ENCODE measurements at regions not wholly inside any gene's neighbourhood (a gene's known extent, or its start where the extent isn't known, plus 50 kb on each side); places are given as distances from the start of the nearest gene placed in this dataset.
A peak's percentile ranks its signal among the peaks of the same experiment; 100 is the strongest.

- H3K4me1 ChIP-seq = no peaks in the 10 kb centered on the region
- TF ChIP-seq POLR2AphosphoS5 (IDR thresholded peaks at IDR 0.05) (no peak), POLR2A (IDR thresholded peaks at IDR 0.05) (no peak), CTCF (IDR thresholded peaks at IDR 0.05) (no peak)
- intact Hi-C loops (cut with DNase I; ENCODE audit: low total_unique reads) = no loop called here
Observed at GRCh38 chr9:89749500-89750116, 144.8 kb downstream of the GADD45G start.

GRCh38 chr9:89750117-89750791 is 145.4 kb downstream of the GADD45G start:
- DNase-seq (ENCODE audit: low spot score in 2 of 2) = no peak
- Histone ChIP-seq H3K27me3 (peaks cover 0 to 16% of the 10 kb centered on the region in 2 donors), H3K9me3 (no peaks in the 10 kb centered on the region), H3K36me3 (no peaks in the 10 kb centered on the region), H3K27ac (peak overlapping the region in 1 of 2 donors; percentile 48), H3K4me1 (no peaks in the 10 kb centered on the region), H3K4me3 (no peak overlapping the region)
- intact Hi-C loops (cut with DNase I; ENCODE audit: low total_unique reads) = no loop called here
- TF ChIP-seq CTCF (IDR thresholded peaks at IDR 0.05) (no peak), POLR2A (IDR thresholded peaks at IDR 0.05) (no peak), POLR2AphosphoS5 (IDR thresholded peaks at IDR 0.05) (no peak)

More at GRCh38 chr9:89749500-89750116, 144.8 kb downstream of the GADD45G start:
- H3K27me3 ChIP-seq = peaks cover 0 to 16% of the 10 kb centered on the region in 2 donors
- no peak overlapping the region for H3K4me3 ChIP-seq
- peak overlapping the region in 1 of 2 donors; percentile 48 for H3K27ac ChIP-seq
- H3K9me3 ChIP-seq = peaks cover 0 to 6% of the 10 kb centered on the region in 2 donors
- no peaks in the 10 kb centered on the region for H3K36me3 ChIP-seq
- no peak for DNase-seq (ENCODE audit: low spot score in 2 of 2)

DNA sequence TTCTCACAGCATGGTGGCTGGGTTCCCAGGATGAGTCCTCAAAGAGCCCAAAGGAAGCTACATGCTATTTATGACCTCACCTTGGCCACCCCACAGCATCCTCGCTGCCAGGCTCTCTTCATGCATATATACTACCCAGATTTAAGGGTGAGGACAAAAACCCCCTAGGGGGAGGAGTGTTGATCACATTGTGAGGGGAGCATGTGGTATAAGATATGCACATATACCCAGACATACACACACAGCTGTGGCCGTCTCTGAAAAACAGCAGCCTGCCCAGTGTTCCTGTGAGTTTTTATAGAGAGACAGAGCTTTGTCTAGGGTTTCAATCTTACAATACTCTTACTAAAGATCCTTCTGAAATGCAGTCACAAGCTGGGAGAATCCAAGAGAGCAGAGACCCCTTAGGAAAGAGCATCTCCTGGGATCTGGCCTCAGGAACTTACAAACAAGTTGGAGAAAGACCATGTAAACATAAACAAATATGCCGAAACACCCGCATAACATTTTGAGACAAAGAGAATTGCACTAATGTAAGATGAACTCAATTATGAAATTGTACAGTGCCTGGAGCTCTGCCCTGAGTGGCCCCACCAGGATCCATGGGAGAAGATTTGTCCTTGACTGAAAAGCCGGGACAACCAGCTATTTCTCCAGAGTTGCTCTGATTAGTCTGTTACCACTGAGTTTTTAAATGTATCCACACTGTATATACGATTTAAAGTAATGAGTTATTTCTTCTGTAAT is 146.4 kb downstream of the GADD45G start:
- H3K4me1 ChIP-seq = peaks cover 0 to under 1% of the 10 kb centered on the region in 2 donors
- DNase-seq (ENCODE audit: low spot score in 2 of 2) = no peak
- intact Hi-C loops (cut with DNase I; ENCODE audit: low total_unique reads) = no loop called here
- peaks cover 0 to 16% of the 10 kb centered on the region in 2 donors for H3K27me3 ChIP-seq
- no peak overlapping the region for H3K27ac ChIP-seq
- H3K4me3 ChIP-seq = no peak overlapping the region
- H3K36me3 ChIP-seq = no peaks in the 10 kb centered on the region
- TF ChIP-seq POLR2AphosphoS5 (IDR thresholded peaks at IDR 0.05) = no peak
- TF ChIP-seq POLR2A (IDR thresholded peaks at IDR 0.05) = no peak
- TF ChIP-seq CTCF (IDR thresholded peaks at IDR 0.05) = no peak
- H3K9me3 ChIP-seq = no peaks in the 10 kb centered on the region

DNA sequence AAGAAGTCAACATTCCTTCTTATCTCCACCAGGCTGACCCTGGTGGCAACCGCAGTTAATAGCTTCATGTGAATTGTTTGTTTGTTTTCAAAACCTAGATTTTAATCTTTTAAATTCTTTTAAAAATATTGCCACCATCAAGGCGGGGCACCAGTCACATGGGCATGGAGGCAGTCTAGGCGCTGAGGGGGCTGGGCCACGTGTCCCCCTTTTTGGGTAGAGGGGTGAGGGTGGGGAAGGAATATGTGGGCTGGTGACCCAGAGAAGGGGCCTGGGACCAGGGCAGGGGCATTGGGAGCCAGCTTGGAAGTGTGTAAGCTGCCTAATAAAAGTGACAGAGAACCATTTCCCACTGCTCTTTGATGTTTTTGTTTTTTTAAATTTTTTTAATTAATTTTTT is 147.3 kb downstream of the GADD45G start:
- TF ChIP-seq POLR2AphosphoS5 (IDR thresholded peaks at IDR 0.05) (no peak), POLR2A (IDR thresholded peaks at IDR 0.05) (no peak), CTCF (IDR thresholded peaks at IDR 0.05) (no peak)
- intact Hi-C loops (cut with DNase I; ENCODE audit: low total_unique reads) = no loop called here
- no peak for DNase-seq (ENCODE audit: low spot score in 2 of 2)
- no peaks in the 10 kb centered on the region for H3K9me3 ChIP-seq
- H3K4me3 ChIP-seq = no peak overlapping the region
- peaks cover 3 to 7% of the 10 kb centered on the region in 2 donors for H3K4me1 ChIP-seq
- H3K36me3 ChIP-seq = no peaks in the 10 kb centered on the region
- H3K27me3 ChIP-seq = peaks cover 0 to 13% of the 10 kb centered on the region in 2 donors
- no peak overlapping the region for H3K27ac ChIP-seq

Data from breast epithelium (tissue), 4 donors.